Endodermal cell (in vitro differentiated cells): ENCODE measurements at regions not wholly inside any gene's neighbourhood (a gene's known extent, or its start where the extent isn't known, plus 50 kb on each side); places are given as distances from the start of the nearest gene placed in this dataset.

Source experiments
- DNase-seq: peaks from one replicate; pipeline ENCODE4 v3.0.0-alpha.2; 2017
- H3K27ac ChIP-seq: 2 replicates; pipeline ENCODE4 v1.5.1; 2013; ENCODE audit warnings: mild to moderate bottlenecking, low read depth, low read length, moderate library complexity
- H3K27me3 ChIP-seq: 2 replicates; pipeline ENCODE4 v1.6.1; 2013; ENCODE audit warnings: mild to moderate bottlenecking, low read length, moderate library complexity; ENCODE audit not compliant: insufficient read depth, control insufficient read depth, poor library complexity, severe bottlenecking
- H3K36me3 ChIP-seq: 2 replicates; pipeline ENCODE4 v1.7.0; 2013; ENCODE audit warnings: mild to moderate bottlenecking, low read length, moderate library complexity; ENCODE audit not compliant: control insufficient read depth, insufficient read depth
- H3K4me1 ChIP-seq: one replicate; pipeline ENCODE4 v1.7.0; 2013; ENCODE audit warnings: low read length; ENCODE audit not compliant: control insufficient read depth, insufficient read depth
- H3K4me3 ChIP-seq: 2 replicates; pipeline ENCODE4 v1.5.1; 2013; ENCODE audit warnings: mild to moderate bottlenecking, low read length, moderate library complexity
- H3K9ac ChIP-seq: 2 replicates; pipeline ENCODE4 v1.6.1; 2013; ENCODE audit warnings: mild to moderate bottlenecking, low read length, moderate library complexity; ENCODE audit not compliant: poor library complexity, severe bottlenecking; ENCODE audit errors: extremely low read depth
- H3K9me3 ChIP-seq: 2 replicates; pipeline ENCODE4 v1.6.1; 2013; ENCODE audit warnings: mild to moderate bottlenecking, low read length, moderate library complexity; ENCODE audit not compliant: control insufficient read depth
- H3K27ac Mint-ChIP-seq: 2 replicates; pipeline ENCODE4 v1.8.0; 2020; ENCODE audit warnings: mixed read lengths
- H3K27me3 Mint-ChIP-seq: 2 replicates; pipeline ENCODE4 v1.8.0; 2021; ENCODE audit warnings: mild to moderate bottlenecking, mixed read lengths; ENCODE audit not compliant: insufficient read depth
- H3K36me3 Mint-ChIP-seq: 2 replicates; pipeline ENCODE4 v1.8.0; 2020; ENCODE audit warnings: low read depth, mixed read lengths
- H3K4me1 Mint-ChIP-seq: 2 replicates; pipeline ENCODE4 v1.8.0; 2020; ENCODE audit warnings: mixed read lengths
- H3K4me3 Mint-ChIP-seq: 2 replicates; pipeline ENCODE4 v1.8.0; 2020; ENCODE audit warnings: mild to moderate bottlenecking, moderate library complexity, mixed read lengths
- H3K9me3 Mint-ChIP-seq: 2 replicates; pipeline ENCODE4 v1.8.0; 2020; ENCODE audit warnings: mild to moderate bottlenecking, mixed read lengths
- CTCF ChIP-seq: fragments of 200-600 bp; sonication (generic); conservative IDR thresholded peaks from 2 replicates; pipeline ENCODE4 v1.5.0; 2021; ENCODE audit warnings: antibody characterized with exemption, mild to moderate bottlenecking
- WGBS, 2 experiments: methylation state at CpG; one replicate each; pipeline versions ENCODE4 v1.1.5 to v1.1.7; 2013; ENCODE audit warnings: missing lambda C conversion rate in 2 of 2, mixed read lengths in 1 of 2; ENCODE audit not compliant: insufficient coverage in 1 of 2, insufficient read length in 1 of 2; 5-methylcytosine and 5-hydroxymethylcytosine counted together

- no peak for DNase-seq
- no peaks in the 10 kb centered on the region for H3K36me3 ChIP-seq
- H3K9me3 Mint-ChIP-seq, result no peaks in the 10 kb centered on the region
- no peak overlapping the region for H3K9ac ChIP-seq
- no peak overlapping the region for H3K4me3 ChIP-seq
- H3K4me3 Mint-ChIP-seq, result no peak overlapping the region
- H3K4me1 ChIP-seq, result no peaks in the 10 kb centered on the region
- H3K4me1 Mint-ChIP-seq, result no peaks in the 10 kb centered on the region
- no peak for TF ChIP-seq CTCF
- no peak overlapping the region for H3K27ac Mint-ChIP-seq
- H3K27ac ChIP-seq, result no peak overlapping the region
- no peaks in the 10 kb centered on the region for H3K9me3 ChIP-seq
- H3K27me3 Mint-ChIP-seq, result no peaks in the 10 kb centered on the region
- WGBS, 2 experiments, result no CpG with 5 or more reads among the region's 1 CpG
- H3K27me3 ChIP-seq, result no peaks in the 10 kb centered on the region
- H3K36me3 Mint-ChIP-seq, result no peaks in the 10 kb centered on the region
Observed at GRCh38 chr13:67439365-67439764, 209.2 kb upstream of the PCDH9 start.

GRCh38 chr13:67438465-67438864 is 208.3 kb upstream of the PCDH9 start:
- Histone ChIP-seq H3K4me1 (no peaks in the 10 kb centered on the region), H3K9ac (no peak overlapping the region), H3K27ac (no peak overlapping the region), H3K9me3 (no peaks in the 10 kb centered on the region), H3K4me3 (no peak overlapping the region), H3K36me3 (no peaks in the 10 kb centered on the region), H3K27me3 (no peaks in the 10 kb centered on the region)
- no peaks in the 10 kb centered on the region for H3K27me3 Mint-ChIP-seq
- peak; percentile 46 for DNase-seq
- TF ChIP-seq CTCF, result peak; percentile 58
- no peak overlapping the region for H3K4me3 Mint-ChIP-seq
- H3K9me3 Mint-ChIP-seq, result no peaks in the 10 kb centered on the region
- H3K27ac Mint-ChIP-seq, result no peak overlapping the region
- 63 to 67% methylated on average over 2 to 3 of the region's 3 CpGs for WGBS, 2 experiments
- H3K4me1 Mint-ChIP-seq, result no peaks in the 10 kb centered on the region
- no peaks in the 10 kb centered on the region for H3K36me3 Mint-ChIP-seq

- H3K9ac ChIP-seq, result no peak overlapping the region
- no peak for DNase-seq
- H3K4me3 Mint-ChIP-seq, result no peak overlapping the region
- no peaks in the 10 kb centered on the region for H3K27me3 Mint-ChIP-seq
- no peak for TF ChIP-seq CTCF
- no peaks in the 10 kb centered on the region for H3K4me1 ChIP-seq
- no peak overlapping the region for H3K27ac Mint-ChIP-seq
- no peak overlapping the region for H3K27ac ChIP-seq
- no peaks in the 10 kb centered on the region for H3K9me3 Mint-ChIP-seq
- H3K4me3 ChIP-seq, result no peak overlapping the region
- H3K9me3 ChIP-seq, result no peaks in the 10 kb centered on the region
- no peaks in the 10 kb centered on the region for H3K27me3 ChIP-seq
- H3K4me1 Mint-ChIP-seq, result no peaks in the 10 kb centered on the region
- no peaks in the 10 kb centered on the region for H3K36me3 ChIP-seq
- WGBS, 2 experiments, result 78 to 100% methylated on average over 1 to 3 of the region's 5 CpGs
- no peaks in the 10 kb centered on the region for H3K36me3 Mint-ChIP-seq
Observed at GRCh38 chr13:67437244-67437643, 207.1 kb upstream of the PCDH9 start.
